ENCODE measurements at regions not wholly inside any gene's neighbourhood (a gene's known extent, or its start where the extent isn't known, plus 50 kb on each side); places are given as distances from the start of the nearest gene placed in this dataset.

- Mint-ChIP-seq H3K36me3 (peaks cover 59% of the 10 kb centered on the region), H3K27me3 (ENCODE audit: low read depth) (peaks cover 20% of the 10 kb centered on the region), H3K4me1 (peaks cover 5% of the 10 kb centered on the region), H3K9me3 (peaks cover 68% of the 10 kb centered on the region), H3K4me3 (no peak overlapping the region), H3K27ac (no peak overlapping the region)
- ChIA-PET POLR2A (no interaction called here), CTCF (no interaction called here)
- ATAC-seq (peak; percentile 59), DNase-seq (ENCODE audit: low spot score) (no peak)
- no peak for TF ChIP-seq ZMAT4 (CRISPR knock-in tag; IDR thresholded peaks at IDR 0.05)
- TF ChIP-seq, protein P1, sequence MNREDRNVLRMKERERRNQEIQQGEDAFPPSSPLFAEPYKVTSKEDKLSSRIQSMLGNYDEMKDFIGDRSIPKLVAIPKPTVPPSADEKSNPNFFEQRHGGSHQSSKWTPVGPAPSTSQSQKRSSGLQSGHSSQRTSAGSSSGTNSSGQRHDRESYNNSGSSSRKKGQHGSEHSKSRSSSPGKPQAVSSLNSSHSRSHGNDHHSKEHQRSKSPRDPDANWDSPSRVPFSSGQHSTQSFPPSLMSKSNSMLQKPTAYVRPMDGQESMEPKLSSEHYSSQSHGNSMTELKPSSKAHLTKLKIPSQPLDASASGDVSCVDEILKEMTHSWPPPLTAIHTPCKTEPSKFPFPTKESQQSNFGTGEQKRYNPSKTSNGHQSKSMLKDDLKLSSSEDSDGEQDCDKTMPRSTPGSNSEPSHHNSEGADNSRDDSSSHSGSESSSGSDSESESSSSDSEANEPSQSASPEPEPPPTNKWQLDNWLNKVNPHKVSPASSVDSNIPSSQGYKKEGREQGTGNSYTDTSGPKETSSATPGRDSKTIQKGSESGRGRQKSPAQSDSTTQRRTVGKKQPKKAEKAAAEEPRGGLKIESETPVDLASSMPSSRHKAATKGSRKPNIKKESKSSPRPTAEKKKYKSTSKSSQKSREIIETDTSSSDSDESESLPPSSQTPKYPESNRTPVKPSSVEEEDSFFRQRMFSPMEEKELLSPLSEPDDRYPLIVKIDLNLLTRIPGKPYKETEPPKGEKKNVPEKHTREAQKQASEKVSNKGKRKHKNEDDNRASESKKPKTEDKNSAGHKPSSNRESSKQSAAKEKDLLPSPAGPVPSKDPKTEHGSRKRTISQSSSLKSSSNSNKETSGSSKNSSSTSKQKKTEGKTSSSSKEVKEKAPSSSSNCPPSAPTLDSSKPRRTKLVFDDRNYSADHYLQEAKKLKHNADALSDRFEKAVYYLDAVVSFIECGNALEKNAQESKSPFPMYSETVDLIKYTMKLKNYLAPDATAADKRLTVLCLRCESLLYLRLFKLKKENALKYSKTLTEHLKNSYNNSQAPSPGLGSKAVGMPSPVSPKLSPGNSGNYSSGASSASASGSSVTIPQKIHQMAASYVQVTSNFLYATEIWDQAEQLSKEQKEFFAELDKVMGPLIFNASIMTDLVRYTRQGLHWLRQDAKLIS (CRISPR knock-in tag; IDR thresholded peaks at IDR 0.05; ENCODE audit: borderline replicate concordance), result no peak
- no peak for TF ChIP-seq PRRX2 (CRISPR knock-in tag; IDR thresholded peaks at IDR 0.05)
- no peak for TF ChIP-seq RELA (CRISPR knock-in tag; IDR thresholded peaks at IDR 0.05; ENCODE audit: borderline replicate concordance)
- TF ChIP-seq, protein P2, sequence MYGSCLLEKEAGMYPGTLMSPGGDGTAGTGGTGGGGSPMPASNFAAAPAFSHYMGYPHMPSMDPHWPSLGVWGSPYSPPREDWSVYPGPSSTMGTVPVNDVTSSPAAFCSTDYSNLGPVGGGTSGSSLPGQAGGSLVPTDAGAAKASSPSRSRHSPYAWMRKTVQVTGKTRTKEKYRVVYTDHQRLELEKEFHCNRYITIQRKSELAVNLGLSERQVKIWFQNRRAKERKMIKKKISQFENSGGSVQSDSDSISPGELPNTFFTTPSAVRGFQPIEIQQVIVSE (CRISPR knock-in tag; IDR thresholded peaks at IDR 0.05; ENCODE audit: borderline replicate concordance), result no peak
- no peak for TF ChIP-seq SMAD4 (CRISPR knock-in tag; IDR thresholded peaks at IDR 0.05)
- no peak for TF ChIP-seq ZBTB43 (CRISPR knock-in tag; IDR thresholded peaks at IDR 0.05)
- no peak for TF ChIP-seq GTF2I (CRISPR knock-in tag; conservative IDR thresholded peaks at IDR 0.05)
- no peak for TF ChIP-seq ARID4B (CRISPR knock-in tag; IDR thresholded peaks at IDR 0.05; ENCODE audit: borderline replicate concordance)
- TF ChIP-seq USF1 (CRISPR knock-in tag; IDR thresholded peaks at IDR 0.05), result no peak
- TF ChIP-seq FOXP1 (CRISPR knock-in tag; IDR thresholded peaks at IDR 0.05; ENCODE audit: borderline replicate concordance), result no peak
- TF ChIP-seq TEAD1 (CRISPR knock-in tag; IDR thresholded peaks at IDR 0.05), result no peak
- TF ChIP-seq, protein P3, sequence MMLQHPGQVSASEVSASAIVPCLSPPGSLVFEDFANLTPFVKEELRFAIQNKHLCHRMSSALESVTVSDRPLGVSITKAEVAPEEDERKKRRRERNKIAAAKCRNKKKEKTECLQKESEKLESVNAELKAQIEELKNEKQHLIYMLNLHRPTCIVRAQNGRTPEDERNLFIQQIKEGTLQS (CRISPR knock-in tag; conservative IDR thresholded peaks at IDR 0.05), result no peak
- TF ChIP-seq ZNF219 (CRISPR knock-in tag; IDR thresholded peaks at IDR 0.05; ENCODE audit: borderline replicate concordance), result no peak
- TF ChIP-seq SP1 (CRISPR knock-in tag; conservative IDR thresholded peaks at IDR 0.05), result no peak
- TF ChIP-seq FOXJ3 (CRISPR knock-in tag; IDR thresholded peaks at IDR 0.05; ENCODE audit: borderline replicate concordance), result no peak
- TF ChIP-seq, protein P4, sequence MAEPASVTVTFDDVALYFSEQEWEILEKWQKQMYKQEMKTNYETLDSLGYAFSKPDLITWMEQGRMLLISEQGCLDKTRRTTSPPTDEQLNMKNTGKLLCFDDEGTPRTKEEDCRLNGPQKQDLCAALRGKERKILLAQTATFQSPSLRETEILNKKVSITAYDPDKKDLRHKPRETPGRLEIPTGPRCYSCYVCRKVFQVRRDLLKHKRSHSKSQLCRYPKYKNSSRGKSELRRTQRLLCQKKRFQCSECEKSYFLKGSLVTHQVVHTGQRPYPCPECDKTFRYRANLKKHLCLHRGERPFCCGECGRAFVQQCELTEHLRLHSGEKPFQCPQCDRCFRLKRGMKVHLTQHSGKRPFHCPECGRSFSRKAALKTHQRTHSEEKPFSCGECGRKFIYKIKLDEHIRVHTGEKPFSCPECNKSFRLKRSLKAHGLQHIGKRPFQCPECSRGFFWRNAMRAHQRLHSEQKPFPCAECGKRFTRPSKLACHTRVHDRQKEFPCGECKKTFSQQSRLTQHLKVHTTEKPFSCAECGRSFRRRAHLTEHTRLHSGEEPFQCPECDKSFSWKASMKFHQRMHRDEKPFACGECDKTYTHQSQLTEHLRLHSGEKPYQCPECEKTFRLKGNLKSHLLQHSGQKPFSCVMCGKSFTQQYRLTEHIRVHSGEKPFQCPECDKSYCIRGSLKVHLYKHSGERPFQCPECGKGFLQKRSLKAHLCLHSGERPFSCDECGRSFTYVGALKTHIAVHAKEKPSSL (CRISPR knock-in tag; conservative IDR thresholded peaks at IDR 0.05), result no peak
- TF ChIP-seq, protein P5, sequence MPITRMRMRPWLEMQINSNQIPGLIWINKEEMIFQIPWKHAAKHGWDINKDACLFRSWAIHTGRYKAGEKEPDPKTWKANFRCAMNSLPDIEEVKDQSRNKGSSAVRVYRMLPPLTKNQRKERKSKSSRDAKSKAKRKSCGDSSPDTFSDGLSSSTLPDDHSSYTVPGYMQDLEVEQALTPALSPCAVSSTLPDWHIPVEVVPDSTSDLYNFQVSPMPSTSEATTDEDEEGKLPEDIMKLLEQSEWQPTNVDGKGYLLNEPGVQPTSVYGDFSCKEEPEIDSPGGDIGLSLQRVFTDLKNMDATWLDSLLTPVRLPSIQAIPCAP (CRISPR knock-in tag; IDR thresholded peaks at IDR 0.05), result no peak
- no peak for TF ChIP-seq SOX15 (CRISPR knock-in tag; IDR thresholded peaks at IDR 0.05)
Observed at GRCh38 chr2:5803547-5803946, 111.4 kb downstream of the SOX11 start.

Measured in WTC11 (cell line).